ENCODE measurements at regions not wholly inside any gene's neighbourhood (a gene's known extent, or its start where the extent isn't known, plus 50 kb on each side); places are given as distances from the start of the nearest gene placed in this dataset.

GRCh38 chr7:96484845-96485244 lies 162.9 kb upstream of the SLC25A13 start:
- no peak for DNase-seq (ENCODE audit: low read depth)

GRCh38 chr7:96484091-96484490 lies 162.2 kb upstream of the SLC25A13 start:
- DNase-seq (ENCODE audit: low read depth) = no peak

GRCh38 chr7:96481796-96482195 lies 159.9 kb upstream of the SLC25A13 start:
- DNase-seq (ENCODE audit: low read depth) = no peak

- peak; percentile 4 for DNase-seq (ENCODE audit: low read depth)
Observed at GRCh38 chr7:96479015-96479645, 157.2 kb upstream of the SLC25A13 start.

- no peak for DNase-seq (ENCODE audit: low read depth)
Observed at GRCh38 chr7:96471606-96472005, 149.7 kb upstream of the SLC25A13 start.

GRCh38 chr7:96452146-96452545 lies 130.2 kb upstream of the SLC25A13 start:
- DNase-seq (ENCODE audit: low read depth) = no peak

- DNase-seq (ENCODE audit: low read depth) = no peak
Observed at GRCh38 chr7:96449094-96449493, 127.2 kb upstream of the SLC25A13 start.

GRCh38 chr7:96447109-96447645 lies 125.3 kb upstream of the SLC25A13 start:
- DNase-seq (ENCODE audit: low read depth) = no peak

GRCh38 chr7:96441436-96442084 lies 119.7 kb upstream of the SLC25A13 start:
- no peak for DNase-seq (ENCODE audit: low read depth)

GRCh38 chr7:96440328-96440727 lies 118.4 kb upstream of the SLC25A13 start:
- no peak for DNase-seq (ENCODE audit: low read depth)

- no peak for DNase-seq (ENCODE audit: low read depth)
Observed at GRCh38 chr7:96436880-96437279, 115.0 kb upstream of the SLC25A13 start.

- DNase-seq (ENCODE audit: low read depth) = no peak
Observed at GRCh38 chr7:96430356-96430755, 108.5 kb upstream of the SLC25A13 start.

GRCh38 chr7:96427143-96427542 lies 105.2 kb upstream of the SLC25A13 start:
- no peak for DNase-seq (ENCODE audit: low read depth)

GRCh38 chr7:96426685-96427084 lies 104.8 kb upstream of the SLC25A13 start:
- DNase-seq (ENCODE audit: low read depth) = no peak

- DNase-seq (ENCODE audit: low read depth) = peak; percentile 59
Observed at GRCh38 chr7:96426027-96426426, 104.1 kb upstream of the SLC25A13 start.

- DNase-seq (ENCODE audit: low read depth) = no peak
Observed at GRCh38 chr7:96424411-96424810, 102.5 kb upstream of the SLC25A13 start.

- no peak for DNase-seq (ENCODE audit: low read depth)
Observed at GRCh38 chr7:96422388-96422787, 100.5 kb upstream of the SLC25A13 start.

- DNase-seq (ENCODE audit: low read depth) = no peak
Observed at GRCh38 chr7:96418581-96418980, 96.7 kb upstream of the SLC25A13 start.

- no peak for DNase-seq (ENCODE audit: low read depth)
Observed at GRCh38 chr7:96417784-96418183, 95.9 kb upstream of the SLC25A13 start.

- no peak for DNase-seq (ENCODE audit: low read depth)
Observed at GRCh38 chr7:96416599-96416998, 94.7 kb upstream of the SLC25A13 start.

GRCh38 chr7:96416116-96416515 lies 94.2 kb upstream of the SLC25A13 start:
- DNase-seq (ENCODE audit: low read depth) = no peak

- DNase-seq (ENCODE audit: low read depth) = no peak
Observed at GRCh38 chr7:96415293-96415940, 93.5 kb upstream of the SLC25A13 start.

GRCh38 chr7:96414931-96415292 lies 93.0 kb upstream of the SLC25A13 start:
- DNase-seq (ENCODE audit: low read depth) = peak; percentile 47

All from M059J (cell line).